ENCODE measurements at regions not wholly inside any gene's neighbourhood (a gene's known extent, or its start where the extent isn't known, plus 50 kb on each side); places are given as distances from the start of the nearest gene placed in this dataset.

- DNase-seq (ENCODE audit: insufficient read length, low spot score) = no peak
- no peak for TF ChIP-seq CTCF (IDR thresholded peaks at IDR 0.05; ENCODE audit: insufficient read depth, missing control alignments)
- no peak for FAIRE-seq
These were observed 545.1 kb downstream of the SH2D4B start for GRCh38 chr10:81082621-81083376.

- no peak for FAIRE-seq
- no peak for DNase-seq (ENCODE audit: insufficient read length, low spot score)
- TF ChIP-seq CTCF (IDR thresholded peaks at IDR 0.05; ENCODE audit: insufficient read depth, missing control alignments) = no peak
These were observed 555.4 kb downstream of the SH2D4B start for GRCh38 chr10:81093056-81093455.

- FAIRE-seq (no peak), DNase-seq (ENCODE audit: insufficient read length, low spot score) (no peak)
- TF ChIP-seq CTCF (IDR thresholded peaks at IDR 0.05; ENCODE audit: insufficient read depth, missing control alignments) = no peak
These were observed 557.5 kb downstream of the SH2D4B start for GRCh38 chr10:81095238-81095637.

- DNase-seq (ENCODE audit: insufficient read length, low spot score) (no peak), FAIRE-seq (no peak)
- TF ChIP-seq CTCF (IDR thresholded peaks at IDR 0.05; ENCODE audit: insufficient read depth, missing control alignments) = no peak
These were observed 558.9 kb downstream of the SH2D4B start for GRCh38 chr10:81096558-81096957.

GRCh38 chr10:81101062-81101461 is 563.4 kb downstream of the SH2D4B start:
- FAIRE-seq (no peak), DNase-seq (ENCODE audit: insufficient read length, low spot score) (no peak)
- no peak for TF ChIP-seq CTCF (IDR thresholded peaks at IDR 0.05; ENCODE audit: insufficient read depth, missing control alignments)

GRCh38 chr10:81104494-81104893 is 566.8 kb downstream of the SH2D4B start:
- TF ChIP-seq CTCF (IDR thresholded peaks at IDR 0.05; ENCODE audit: insufficient read depth, missing control alignments) = no peak
- no peak for DNase-seq (ENCODE audit: insufficient read length, low spot score)
- no peak for FAIRE-seq

GRCh38 chr10:81108516-81109199 is 571.0 kb downstream of the SH2D4B start:
- no peak for DNase-seq (ENCODE audit: insufficient read length, low spot score)
- TF ChIP-seq CTCF (IDR thresholded peaks at IDR 0.05; ENCODE audit: insufficient read depth, missing control alignments) = no peak
- no peak for FAIRE-seq

All from D721Med (cell line).